Fibroblast of lung (primary cell): ENCODE measurements at regions not wholly inside any gene's neighbourhood (a gene's known extent, or its start where the extent isn't known, plus 50 kb on each side); places are given as distances from the start of the nearest gene placed in this dataset.

Experiments used
- CTCF ChIP-seq, 2 donors: IDR thresholded peaks in 1 of 2; conservative IDR thresholded peaks in 1 of 2; 1 replicate in 1 of 2; 2 replicates in 1 of 2; pipeline ENCODE4 v1.5.1; 2011 to 2012; ENCODE audit warnings: low read length in 2 of 2, control low read depth in 1 of 2, inconsistent platforms in 1 of 2, low read depth in 1 of 2, mild to moderate bottlenecking in 1 of 2
- EZH2 ChIP-seq: IDR thresholded peaks from 2 replicates; pipeline ENCODE4 v1.5.1; 2012; ENCODE audit warnings: low read length, control low read depth, mild to moderate bottlenecking; ENCODE audit errors: missing control alignments

DNA sequence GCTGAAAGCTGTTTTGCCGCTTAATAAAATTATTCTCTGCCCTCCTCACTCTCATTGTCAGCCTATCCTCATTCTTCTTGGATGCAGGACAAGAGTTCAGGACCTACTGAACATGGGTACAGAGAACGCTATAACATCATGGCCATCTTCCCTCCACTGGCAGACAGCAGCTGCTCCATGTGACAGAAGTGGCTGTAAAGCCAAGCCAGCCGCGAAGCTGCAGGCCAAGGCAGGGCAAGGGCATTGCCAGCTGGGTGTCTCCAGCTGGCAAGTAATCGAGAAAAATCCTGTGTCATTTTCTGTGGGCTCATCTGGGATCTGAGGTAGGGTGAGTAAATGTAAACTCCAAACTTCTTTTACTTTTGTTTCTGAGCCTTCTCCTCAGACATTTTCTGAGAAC, 84.8 kb downstream of the SLC25A46 start:
- TF ChIP-seq CTCF (conservative IDR thresholded peaks at IDR 0.05 in 1 of 2, IDR thresholded peaks at IDR 0.05 in 1 of 2; ENCODE audit: low read depth in 1 of 2, low read length in 2 of 2) (no peak), EZH2 (no peak)
